ENCODE measurements at regions not wholly inside any gene's neighbourhood (a gene's known extent, or its start where the extent isn't known, plus 50 kb on each side); places are given as distances from the start of the nearest gene placed in this dataset.
A peak's percentile ranks its signal among the peaks of the same experiment; 100 is the strongest.

DNA sequence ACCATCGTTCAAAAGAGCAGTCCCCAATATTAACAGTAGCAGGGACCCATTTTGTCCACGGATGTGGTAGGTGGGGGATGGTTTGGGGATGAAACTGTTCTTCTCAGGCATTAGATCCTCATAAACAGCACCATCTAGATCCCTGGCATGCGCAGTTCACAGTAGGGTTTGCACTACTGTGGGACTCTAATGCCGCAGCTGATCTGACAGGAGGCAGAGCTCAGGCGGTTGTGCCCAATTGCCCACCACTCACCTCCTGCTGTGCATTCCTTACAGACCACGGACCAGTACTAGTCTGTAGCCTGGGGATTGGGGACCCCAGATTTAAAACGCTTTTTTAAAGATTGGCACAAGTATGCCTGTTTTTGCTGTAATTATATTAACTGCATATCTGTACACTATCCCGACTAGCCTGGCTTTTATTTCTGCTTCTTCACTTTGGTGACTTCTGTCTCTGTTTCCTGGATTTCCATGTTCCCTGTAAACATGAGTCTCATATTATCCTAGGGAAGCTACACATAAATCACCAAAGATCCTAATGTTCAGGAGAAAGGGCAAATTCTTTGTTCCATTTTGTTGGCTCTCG, 163.3 kb upstream of the AKR1E2 start:
- DNase-seq (ENCODE audit: low spot score): no peak

DNA sequence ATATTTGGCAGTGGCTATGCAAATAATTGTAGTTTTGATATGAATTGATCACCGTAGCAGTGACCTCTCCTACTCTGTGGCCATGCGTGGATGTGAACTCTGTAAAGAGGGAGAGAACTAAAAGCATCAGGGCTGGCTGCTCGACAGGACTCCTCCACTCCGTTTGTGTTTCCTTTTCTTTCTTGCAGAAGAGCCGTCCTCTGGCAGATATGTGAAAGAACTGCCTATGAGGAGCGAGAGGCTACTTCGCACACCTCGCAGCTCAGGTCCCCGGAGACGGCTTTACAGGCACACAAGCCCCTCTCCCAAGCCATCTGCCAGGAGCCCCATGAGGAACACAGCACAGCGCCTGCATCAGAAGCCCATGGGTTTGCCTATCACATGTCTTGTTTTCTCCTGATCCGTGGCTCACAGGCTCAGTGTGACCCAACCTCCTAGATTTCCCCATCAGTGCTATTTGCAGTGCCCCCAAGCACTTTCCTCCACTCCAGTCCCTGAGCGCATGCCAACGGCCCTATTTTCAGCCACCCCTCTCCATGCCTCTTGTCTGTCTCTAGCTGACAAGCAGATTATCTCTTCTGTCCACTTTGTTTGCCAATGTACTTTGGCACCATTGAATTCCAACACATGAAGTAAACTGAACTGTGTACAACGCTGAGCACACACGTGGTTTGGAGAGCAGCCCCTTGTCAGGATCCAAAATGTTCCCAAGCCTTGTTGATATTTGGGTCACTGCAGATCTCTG, 164.3 kb upstream of the AKR1E2 start:
- no peak for DNase-seq (ENCODE audit: low spot score)

DNA sequence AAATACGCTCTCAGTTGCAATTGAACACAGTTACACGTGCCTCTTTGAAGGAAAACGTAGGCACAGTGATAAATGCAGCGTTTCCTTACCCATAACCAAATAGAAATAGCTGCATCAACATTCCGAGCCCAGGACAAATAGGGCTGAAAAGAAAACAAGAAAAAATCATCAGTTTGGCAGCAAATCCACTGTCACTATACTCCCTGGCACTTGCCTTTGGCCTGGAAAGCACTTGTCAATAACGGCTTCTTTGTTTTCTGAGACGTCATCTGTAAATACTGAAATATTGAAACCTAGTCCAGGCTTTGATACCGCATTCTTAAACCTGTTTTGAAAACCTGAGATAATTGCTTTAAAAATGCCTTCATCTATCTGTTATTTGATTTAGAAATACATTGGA, 167.2 kb upstream of the AKR1E2 start:
- DNase-seq (ENCODE audit: low spot score): peak; percentile 63

GRCh38 chr10:4656576-4657194, 169.3 kb upstream of the AKR1E2 start:
- DNase-seq (ENCODE audit: low spot score): peak; percentile 79

DNA sequence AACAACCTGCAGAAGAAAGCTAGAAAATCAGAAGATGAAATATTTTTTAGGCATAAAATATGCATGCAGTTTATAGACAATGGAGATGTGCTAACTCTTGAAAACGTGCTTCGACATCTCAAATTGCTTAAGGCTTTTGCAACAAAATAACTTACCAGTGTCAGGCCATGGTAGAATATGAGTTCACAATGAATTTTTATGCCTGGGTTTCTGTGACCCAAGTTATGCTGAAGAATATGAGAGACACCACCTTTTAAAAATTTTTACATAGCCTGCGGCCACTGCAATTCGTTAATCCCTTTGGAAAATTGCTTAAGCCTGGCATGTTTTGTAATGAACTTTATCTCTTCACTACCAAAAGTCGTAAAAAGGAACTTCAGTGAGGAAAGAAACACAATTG, 170.1 kb upstream of the AKR1E2 start:
- DNase-seq (ENCODE audit: low spot score): no peak

- no peak for DNase-seq (ENCODE audit: low spot score)
Measured at GRCh38 chr10:4655406-4655805, 170.6 kb upstream of the AKR1E2 start.

GRCh38 chr10:4654496-4654895, 171.5 kb upstream of the AKR1E2 start:
- DNase-seq (ENCODE audit: low spot score): no peak

DNA sequence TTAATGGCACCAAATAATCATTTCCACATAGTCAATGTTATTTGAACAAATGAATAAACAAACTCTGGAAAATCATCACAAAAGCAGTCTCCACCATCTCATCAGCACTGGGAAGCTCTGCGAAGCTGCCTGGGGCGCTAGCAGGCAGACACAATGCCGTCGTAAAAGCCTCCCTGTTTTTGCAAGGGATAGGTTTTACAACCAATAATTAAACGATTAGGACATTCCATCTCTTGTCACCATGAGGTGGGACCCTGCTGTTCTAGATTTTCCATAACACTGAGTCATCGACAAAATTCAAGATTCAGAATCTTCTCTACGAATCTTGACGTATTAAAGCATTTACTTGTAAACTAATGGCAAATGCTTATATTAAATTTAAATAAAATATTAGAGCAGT, 172.8 kb upstream of the AKR1E2 start:
- DNase-seq (ENCODE audit: low spot score): no peak

GRCh38 chr10:4652111-4653010, 173.6 kb upstream of the AKR1E2 start:
- no peak for DNase-seq (ENCODE audit: low spot score)

DNA sequence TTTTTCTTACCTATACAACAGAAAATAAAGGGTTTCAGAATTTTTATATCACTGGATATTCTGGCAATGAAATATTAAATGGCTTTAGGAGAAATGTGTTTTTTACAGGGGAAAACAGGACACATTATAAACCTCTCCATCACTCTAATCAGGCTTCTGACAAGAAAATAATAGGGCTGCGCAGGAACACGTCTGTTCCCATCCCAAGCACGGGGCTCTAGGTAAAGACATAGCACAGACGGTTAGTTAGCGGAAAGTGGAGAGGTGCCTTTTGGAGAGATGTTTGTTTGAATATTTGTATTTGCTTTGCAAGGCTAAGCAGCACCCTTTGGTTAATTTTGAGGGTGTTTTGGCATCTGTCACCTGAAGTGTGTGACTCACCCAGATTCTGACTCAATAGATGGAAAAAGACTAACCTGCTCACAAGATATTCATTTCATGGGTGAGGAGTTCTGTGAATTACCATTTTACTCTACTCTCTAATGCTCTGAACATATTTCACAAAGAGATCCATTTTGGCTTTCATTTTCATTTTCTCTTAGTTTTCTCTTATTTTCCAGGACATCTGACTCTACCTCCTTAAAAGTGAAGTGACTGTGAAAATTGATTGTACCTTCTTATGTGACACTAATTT, 174.5 kb upstream of the AKR1E2 start:
- DNase-seq (ENCODE audit: low spot score): no peak

DNA sequence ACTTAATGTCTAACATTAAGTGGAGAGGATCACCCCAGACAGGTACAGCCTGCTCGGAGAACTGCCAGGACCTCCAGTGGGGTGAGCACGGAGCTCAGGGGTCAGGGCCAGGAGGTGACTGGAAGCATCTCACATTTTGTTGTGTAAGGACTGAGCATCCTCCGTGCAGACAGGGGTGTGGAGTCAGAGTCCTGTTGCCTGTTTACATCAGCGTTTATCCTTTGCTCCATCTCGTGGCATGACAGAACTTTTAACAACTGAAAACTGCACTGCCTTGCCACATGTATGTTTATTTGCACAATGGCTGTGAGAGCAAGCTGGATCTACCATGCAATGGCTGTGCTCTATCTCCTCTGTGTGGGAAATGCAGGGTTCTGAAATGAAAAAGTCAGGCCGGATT, 175.4 kb upstream of the AKR1E2 start:
- no peak for DNase-seq (ENCODE audit: low spot score)

GRCh38 chr10:4649886-4650508, 176.0 kb upstream of the AKR1E2 start:
- peak; percentile 11 for DNase-seq (ENCODE audit: low spot score)

DNA sequence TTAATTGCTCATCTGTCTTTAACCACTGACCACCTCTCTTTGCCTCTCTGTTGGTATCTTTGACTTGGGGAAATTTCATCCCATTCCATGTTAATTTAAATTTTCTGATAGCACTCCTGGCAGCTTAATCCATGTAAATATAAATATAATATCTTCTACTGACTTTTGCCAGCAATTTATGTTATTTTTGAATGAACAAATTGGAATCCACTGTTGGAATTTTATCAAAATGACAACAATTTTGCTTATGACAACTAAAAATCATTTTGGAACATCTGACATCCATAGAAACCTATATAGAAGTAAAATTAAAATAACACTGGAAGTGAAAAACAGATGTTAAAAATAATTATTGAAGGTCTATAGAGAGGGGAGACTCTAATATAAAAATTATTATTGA, 176.5 kb upstream of the AKR1E2 start:
- DNase-seq (ENCODE audit: low spot score): no peak

GRCh38 chr10:4648999-4649398, 177.0 kb upstream of the AKR1E2 start:
- no peak for DNase-seq (ENCODE audit: low spot score)

GRCh38 chr10:4647109-4647785, 178.8 kb upstream of the AKR1E2 start:
- DNase-seq (ENCODE audit: low spot score): no peak

- no peak for DNase-seq (ENCODE audit: low spot score)
Measured at GRCh38 chr10:4646547-4646946, 179.5 kb upstream of the AKR1E2 start.

GRCh38 chr10:4645836-4646235, 180.2 kb upstream of the AKR1E2 start:
- DNase-seq (ENCODE audit: low spot score): no peak

DNA sequence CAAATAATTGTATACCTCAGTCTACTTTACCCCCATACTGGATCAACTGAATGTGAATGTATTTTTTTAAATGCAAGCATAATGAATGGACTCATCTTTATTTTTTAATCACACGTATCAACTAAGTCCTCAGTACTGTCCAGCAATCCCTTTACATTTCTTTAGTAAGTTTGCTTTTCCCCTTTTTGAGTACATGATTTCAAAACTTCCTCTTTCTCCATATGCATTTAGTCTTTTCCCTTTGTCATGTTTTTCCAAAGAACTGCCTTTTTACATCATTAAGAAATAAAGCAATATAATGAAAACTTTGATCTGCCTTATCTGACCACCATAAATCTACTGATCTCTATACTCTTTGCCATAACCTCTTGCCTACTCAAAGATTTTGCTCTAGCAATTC, 182.5 kb upstream of the AKR1E2 start:
- no peak for DNase-seq (ENCODE audit: low spot score)

- DNase-seq (ENCODE audit: low spot score): no peak
Measured at GRCh38 chr10:4639960-4640359, 186.0 kb upstream of the AKR1E2 start.

DNA sequence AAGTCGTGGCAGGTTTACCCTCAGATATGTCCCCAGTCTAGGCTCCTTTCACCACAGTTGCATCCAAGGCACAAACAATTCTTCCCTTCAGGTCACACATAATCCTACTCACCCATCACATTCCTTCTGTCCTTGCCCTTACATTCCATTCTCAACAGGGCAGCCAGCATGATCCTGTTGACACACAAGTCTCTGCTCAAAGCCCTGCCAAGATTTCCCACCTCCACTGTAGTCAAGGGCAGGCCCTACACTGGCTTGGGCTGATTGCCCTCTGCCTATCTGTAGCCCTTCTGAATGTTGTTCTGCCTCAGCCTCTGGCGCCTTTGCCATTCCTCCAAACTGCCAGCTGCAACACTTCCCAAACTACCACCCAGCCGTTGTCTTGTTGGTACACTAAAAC, 187.9 kb upstream of the AKR1E2 start:
- no peak for DNase-seq (ENCODE audit: low spot score)

GRCh38 chr10:4637657-4638056, 188.3 kb upstream of the AKR1E2 start:
- DNase-seq (ENCODE audit: low spot score): no peak
